HG02870 (cell line): ENCODE measurements at regions not wholly inside any gene's neighbourhood (a gene's known extent, or its start where the extent isn't known, plus 50 kb on each side); places are given as distances from the start of the nearest gene placed in this dataset.

ENCODE experiments used
- ATAC-seq: cut with Tn5 transposase; IDR thresholded peaks from one replicate; pipeline ENCODE4 v1.9.1; 2021; ENCODE audit warnings: mild to moderate bottlenecking, moderate library complexity; ENCODE audit not compliant: unreplicated experiment

- ATAC-seq, result no peak
Observed at GRCh38 chr5:124648902-124649467, 97.5 kb downstream of the ZNF608 start.

- ATAC-seq, result no peak
Observed at GRCh38 chr5:124647352-124647751, 99.1 kb downstream of the ZNF608 start.

- ATAC-seq, result no peak
Observed at GRCh38 chr5:124645396-124645795, 101.0 kb downstream of the ZNF608 start.

GRCh38 chr5:124644582-124644981 lies 101.9 kb downstream of the ZNF608 start:
- ATAC-seq, result no peak

GRCh38 chr5:124644138-124644537 lies 102.3 kb downstream of the ZNF608 start:
- no peak for ATAC-seq

- ATAC-seq, result no peak
Observed at GRCh38 chr5:124643336-124643735, 103.1 kb downstream of the ZNF608 start.

GRCh38 chr5:124642151-124642550 lies 104.3 kb downstream of the ZNF608 start:
- ATAC-seq, result peak; percentile 38

- ATAC-seq, result no peak
Observed at GRCh38 chr5:124641154-124641792, 105.2 kb downstream of the ZNF608 start.

GRCh38 chr5:124639095-124639665 lies 107.3 kb downstream of the ZNF608 start:
- no peak for ATAC-seq

GRCh38 chr5:124637011-124637410 lies 109.4 kb downstream of the ZNF608 start:
- no peak for ATAC-seq

GRCh38 chr5:124634741-124635323 lies 111.6 kb downstream of the ZNF608 start:
- ATAC-seq, result peak; percentile 55

GRCh38 chr5:124634228-124634739 lies 112.2 kb downstream of the ZNF608 start:
- peak; percentile 30 for ATAC-seq

- ATAC-seq, result no peak
Observed at GRCh38 chr5:124633209-124633608, 113.2 kb downstream of the ZNF608 start.

GRCh38 chr5:124631874-124632550 lies 114.4 kb downstream of the ZNF608 start:
- no peak for ATAC-seq

- ATAC-seq, result peak; percentile 64
Observed at GRCh38 chr5:124630767-124631704, 115.4 kb downstream of the ZNF608 start.

GRCh38 chr5:124628721-124629596 lies 117.5 kb downstream of the ZNF608 start:
- ATAC-seq, result no peak

GRCh38 chr5:124627815-124628595 lies 118.4 kb downstream of the ZNF608 start:
- no peak for ATAC-seq

GRCh38 chr5:124626053-124626452 lies 120.4 kb downstream of the ZNF608 start:
- ATAC-seq, result no peak

GRCh38 chr5:124623265-124623664 lies 123.2 kb downstream of the ZNF608 start:
- no peak for ATAC-seq
